Spleen (tissue), 7 donors: ENCODE measurements at regions not wholly inside any gene's neighbourhood (a gene's known extent, or its start where the extent isn't known, plus 50 kb on each side); places are given as distances from the start of the nearest gene placed in this dataset.

Experiments
- CTCF ChIP-seq, 11 experiments: fragments of 200-600 bp in 7 of 11; fragments of 450-650 bp in 4 of 11; sonication (generic) in 4 of 11; IDR thresholded peaks in 8 of 11; conservative IDR thresholded peaks in 3 of 11; 1 replicate in 7 of 11; 2 replicates in 4 of 11; pipeline versions ENCODE4 v1.4.0 to v1.8.0; 2016 to 2021; ENCODE audit warnings: antibody characterized with exemption in 11 of 11, inconsistent platforms in 4 of 11, mild to moderate bottlenecking in 1 of 11
- POLR2AphosphoS5 ChIP-seq, 3 donors: sonication (generic); formaldehyde crosslinking; IDR thresholded peaks; one replicate each; pipeline ENCODE4 v1.5.1; 2017; ENCODE audit warnings: antibody characterized with exemption in 3 of 3
- donor health status: DM: no; HTN: no; CAD: no; lungs with moderate emphysema.
- donor health status: DM: no; HTN: no; CAD: no.
- donor health status: DM: no; HTN: no; CAD: no.

DNA sequence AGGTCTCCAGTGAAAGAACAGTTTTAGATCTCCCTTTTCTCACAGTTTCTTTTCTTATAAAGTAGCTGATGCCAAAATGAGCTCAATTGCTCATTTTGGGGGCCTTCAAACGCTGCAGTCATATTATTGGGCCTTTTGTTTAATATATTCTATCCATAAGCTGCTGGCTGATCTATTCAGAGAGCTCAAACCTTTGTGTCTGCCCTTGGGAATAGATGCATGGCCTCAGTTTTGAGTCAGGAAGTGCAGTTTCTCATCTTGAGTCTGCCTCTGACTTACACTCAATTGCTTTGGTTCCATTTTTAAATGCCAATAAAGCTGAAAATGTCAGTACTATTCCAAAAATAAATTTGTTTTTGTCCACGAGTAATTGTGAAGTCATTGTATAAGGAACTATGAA, 468.9 kb downstream of the KLF12 start:
- TF ChIP-seq CTCF (IDR thresholded peaks at IDR 0.05 in 8 of 11, conservative IDR thresholded peaks at IDR 0.05 in 3 of 11) (no peak), POLR2AphosphoS5 (IDR thresholded peaks at IDR 0.05) (no peak)
